Mucosa of descending colon (tissue), 3 donors: ENCODE measurements at regions not wholly inside any gene's neighbourhood (a gene's known extent, or its start where the extent isn't known, plus 50 kb on each side); places are given as distances from the start of the nearest gene placed in this dataset.

Source experiments
- ATAC-seq: fragments of 200-7000 bp; cut with Tn5 transposase; one replicate; pipeline ENCODE4 v1.9.1; 2020; ENCODE audit warnings: mild to moderate bottlenecking, moderate library complexity
- DNase-seq, 3 donors: peaks; one replicate each; pipeline ENCODE4 v3.0.0-alpha.2; 2020
- H3K36me3 ChIP-seq: fragments of 200-600 bp; one replicate; pipeline ENCODE4 v1.8.0; 2021; ENCODE audit warnings: low read depth, mild to moderate bottlenecking
- H3K4me1 ChIP-seq: fragments of 200-600 bp; one replicate; pipeline ENCODE4 v1.8.0; 2021; ENCODE audit warnings: low read depth, mild to moderate bottlenecking
- H3K4me3 ChIP-seq: fragments of 200-600 bp; one replicate; pipeline ENCODE4 v1.8.0; 2021; ENCODE audit warnings: mild to moderate bottlenecking
- H3K9me3 ChIP-seq: fragments of 200-600 bp; one replicate; pipeline ENCODE4 v1.8.0; 2021; ENCODE audit warnings: mild to moderate bottlenecking
- intact Hi-C, 2 donors: fragments of 100-400 bp; cut with DNase I in 1 of 2; cut with micrococcal nuclease in 1 of 2; formaldehyde crosslinking; loops; one replicate each; pipeline versions ENCODE4 v1.11.0 to v1.11.1; 2022; cut with DNase I, micrococcal nuclease
- TF ChIP-seq, protein P1 (sequence below): fragments of 200-600 bp; IDR thresholded peaks from one replicate; pipeline ENCODE4 v1.8.0; 2022; ENCODE audit warnings: antibody characterized with exemption, mild to moderate bottlenecking
- donor health status: DM: no; HTN: no; CAD: no; lungs with moderate emphysema.
- donor health status: DM: no; HTN: no; CAD: no.
- donor health status: DM: no; HTN: yes; CAD: no.

DNA sequence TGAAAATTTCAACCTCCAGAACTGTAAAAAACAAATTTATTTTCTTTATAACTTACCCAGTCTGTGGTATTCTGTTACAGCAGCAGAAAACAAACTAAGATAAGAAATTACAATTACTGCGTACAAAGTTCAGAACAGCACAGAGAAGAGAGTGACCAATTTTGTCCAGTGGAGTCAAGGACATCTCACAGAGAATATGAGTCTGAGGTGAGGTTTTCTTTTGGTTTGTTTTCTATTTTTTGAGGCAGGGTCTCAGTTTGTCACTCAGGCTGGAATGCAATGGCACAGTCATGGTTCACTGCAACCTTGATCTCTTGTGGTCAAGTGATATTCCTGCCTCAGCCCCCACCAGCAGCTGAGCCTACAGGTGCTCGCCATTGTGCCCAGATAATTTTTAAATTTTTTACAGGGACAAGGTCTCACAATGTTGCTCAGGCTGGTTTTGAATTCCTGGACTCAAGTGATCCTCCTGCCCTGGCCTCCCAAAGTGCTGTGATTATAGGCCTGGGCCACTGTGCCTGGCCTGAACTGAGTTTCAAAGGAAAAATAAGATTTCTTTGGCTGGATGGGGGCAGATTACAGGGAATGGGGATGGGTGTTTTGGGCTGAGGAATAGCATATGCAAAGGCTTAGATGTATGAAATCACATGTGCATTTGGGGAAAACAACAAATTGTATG lies 201.1 kb upstream of the USP24 start:
- no peak for DNase-seq
- no peaks in the 10 kb centered on the region for H3K9me3 ChIP-seq
- no peaks in the 10 kb centered on the region for H3K36me3 ChIP-seq
- TF ChIP-seq, protein P1, sequence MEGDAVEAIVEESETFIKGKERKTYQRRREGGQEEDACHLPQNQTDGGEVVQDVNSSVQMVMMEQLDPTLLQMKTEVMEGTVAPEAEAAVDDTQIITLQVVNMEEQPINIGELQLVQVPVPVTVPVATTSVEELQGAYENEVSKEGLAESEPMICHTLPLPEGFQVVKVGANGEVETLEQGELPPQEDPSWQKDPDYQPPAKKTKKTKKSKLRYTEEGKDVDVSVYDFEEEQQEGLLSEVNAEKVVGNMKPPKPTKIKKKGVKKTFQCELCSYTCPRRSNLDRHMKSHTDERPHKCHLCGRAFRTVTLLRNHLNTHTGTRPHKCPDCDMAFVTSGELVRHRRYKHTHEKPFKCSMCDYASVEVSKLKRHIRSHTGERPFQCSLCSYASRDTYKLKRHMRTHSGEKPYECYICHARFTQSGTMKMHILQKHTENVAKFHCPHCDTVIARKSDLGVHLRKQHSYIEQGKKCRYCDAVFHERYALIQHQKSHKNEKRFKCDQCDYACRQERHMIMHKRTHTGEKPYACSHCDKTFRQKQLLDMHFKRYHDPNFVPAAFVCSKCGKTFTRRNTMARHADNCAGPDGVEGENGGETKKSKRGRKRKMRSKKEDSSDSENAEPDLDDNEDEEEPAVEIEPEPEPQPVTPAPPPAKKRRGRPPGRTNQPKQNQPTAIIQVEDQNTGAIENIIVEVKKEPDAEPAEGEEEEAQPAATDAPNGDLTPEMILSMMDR = no peak
- intact Hi-C loops = no loop called here
- no peaks in the 10 kb centered on the region for H3K4me1 ChIP-seq
- no peak overlapping the region for H3K4me3 ChIP-seq
- no peak for ATAC-seq

DNA sequence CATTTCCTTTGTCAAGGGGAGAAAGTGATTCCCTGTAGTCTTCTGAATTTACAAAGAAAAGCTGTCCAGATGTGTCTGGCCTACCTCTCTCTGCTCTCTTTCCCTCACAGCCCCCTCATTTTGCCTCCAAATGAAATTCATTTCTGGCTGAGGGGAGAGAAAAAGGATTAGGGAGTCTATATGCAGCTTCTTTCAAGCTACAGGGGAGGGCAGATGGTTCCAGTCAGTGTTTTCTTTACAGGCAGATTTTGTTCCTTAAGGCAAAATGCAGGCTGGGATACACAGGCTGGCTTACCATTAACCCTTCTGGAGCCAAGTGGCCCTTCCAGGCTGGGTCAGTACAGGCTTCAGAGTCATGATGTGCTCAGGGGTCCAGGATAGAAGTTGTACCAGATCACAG lies 198.1 kb upstream of the USP24 start:
- Histone ChIP-seq H3K36me3 (no peaks in the 10 kb centered on the region), H3K4me3 (no peak overlapping the region), H3K4me1 (no peaks in the 10 kb centered on the region), H3K9me3 (no peaks in the 10 kb centered on the region)
- TF ChIP-seq, protein P1 = no peak
- DNase-seq = no peak
- no peak for ATAC-seq
- intact Hi-C loops = no loop called here

DNA sequence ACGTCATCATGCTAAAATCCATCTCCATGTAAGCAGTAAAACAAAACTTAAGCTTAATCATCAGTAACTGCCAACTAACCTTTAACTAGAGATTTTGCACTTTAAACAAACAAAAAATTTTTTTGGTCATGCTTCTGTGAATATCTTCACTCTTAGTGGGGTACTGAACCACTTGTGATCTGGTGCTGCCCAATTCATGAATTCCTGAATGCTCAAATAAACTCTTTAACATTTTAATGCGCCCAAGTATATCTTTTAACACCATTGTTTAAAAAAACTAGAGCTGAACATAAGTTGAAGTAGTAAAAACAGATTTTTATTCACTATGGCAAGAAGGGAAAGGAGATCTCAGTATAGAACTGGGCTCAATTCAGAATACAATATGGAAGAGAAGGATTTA lies 196.9 kb upstream of the USP24 start:
- ATAC-seq = no peak

DNA sequence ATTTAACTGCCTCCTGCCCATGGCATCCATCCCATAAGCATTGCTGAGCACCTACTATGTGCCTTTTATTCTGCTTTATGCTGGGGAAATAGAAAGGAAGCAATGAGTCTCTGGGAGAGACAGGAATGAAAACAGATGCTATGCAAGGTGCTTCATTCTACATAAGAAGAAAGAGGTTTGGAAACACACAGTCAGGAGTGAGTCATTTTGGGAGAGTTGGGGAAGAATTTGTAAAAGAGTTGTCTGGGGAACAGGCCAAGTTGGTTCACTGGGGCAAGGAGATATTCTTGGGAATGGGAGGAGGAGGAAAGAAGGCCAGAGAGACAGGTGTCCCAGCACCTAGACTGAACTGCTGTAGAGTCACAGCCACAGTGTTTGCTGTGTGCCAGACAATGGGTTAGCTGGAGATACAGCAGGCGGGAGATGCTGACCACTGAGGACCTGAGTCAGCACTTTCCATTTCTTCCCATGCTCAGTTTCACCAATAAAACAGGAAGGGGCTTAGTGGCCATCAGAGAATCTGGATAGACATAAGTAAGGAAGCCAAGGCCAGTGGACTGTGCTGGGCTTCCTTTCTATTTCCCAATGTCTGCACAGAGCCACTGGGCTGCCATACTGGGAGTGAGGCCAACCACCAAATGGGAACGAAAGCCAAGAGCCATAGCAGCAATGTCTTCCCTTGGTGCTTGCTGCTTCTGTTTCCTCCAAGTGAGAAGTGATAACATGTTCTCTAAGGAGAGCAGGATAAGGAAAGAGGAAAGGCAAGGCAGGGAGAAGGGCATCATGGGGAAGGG lies 187.7 kb upstream of the USP24 start:
- no peaks in the 10 kb centered on the region for H3K4me1 ChIP-seq
- TF ChIP-seq, protein P1 = no peak
- H3K9me3 ChIP-seq = no peaks in the 10 kb centered on the region
- intact Hi-C loops = no loop called here
- ATAC-seq (no peak), DNase-seq (no peak)
- H3K4me3 ChIP-seq = no peak overlapping the region
- no peaks in the 10 kb centered on the region for H3K36me3 ChIP-seq

More for the DNA sequence above, 196.9 kb upstream of the USP24 start:
- intact Hi-C loops = no loop called here
- no peaks in the 10 kb centered on the region for H3K4me1 ChIP-seq
- no peak overlapping the region for H3K4me3 ChIP-seq
- no peaks in the 10 kb centered on the region for H3K9me3 ChIP-seq
- no peaks in the 10 kb centered on the region for H3K36me3 ChIP-seq
- TF ChIP-seq, protein P1 = no peak
- no peak for DNase-seq

DNA sequence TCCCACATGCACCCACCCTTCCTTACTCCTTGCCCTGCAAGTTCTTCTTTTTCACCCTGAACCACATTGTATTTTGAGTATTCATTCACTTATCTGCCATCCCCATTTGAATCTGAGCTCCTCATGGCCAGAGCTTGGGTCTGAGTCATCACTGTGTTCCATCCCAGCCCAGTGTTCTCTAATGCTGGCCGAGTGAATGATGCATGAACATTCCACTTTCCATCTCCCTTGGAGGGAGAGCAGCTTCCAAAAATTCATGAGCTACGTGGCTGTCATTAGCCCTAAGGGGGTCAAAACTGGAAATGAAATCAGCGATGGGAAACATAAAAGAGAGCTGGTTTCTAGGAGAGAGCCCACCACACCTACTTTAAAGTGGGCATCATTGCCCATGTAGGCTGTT lies 187.0 kb upstream of the USP24 start:
- no peak for DNase-seq
- TF ChIP-seq, protein P1 = no peak

More for the DNA sequence above, 187.0 kb upstream of the USP24 start:
- H3K4me3 ChIP-seq = no peak overlapping the region
- no peaks in the 10 kb centered on the region for H3K9me3 ChIP-seq
- intact Hi-C loops = no loop called here
- H3K4me1 ChIP-seq = no peaks in the 10 kb centered on the region
- H3K36me3 ChIP-seq = no peaks in the 10 kb centered on the region
- ATAC-seq = no peak
